AG08396 (cell line): ENCODE measurements at regions not wholly inside any gene's neighbourhood (a gene's known extent, or its start where the extent isn't known, plus 50 kb on each side); places are given as distances from the start of the nearest gene placed in this dataset.
"Not testable (repeated sequence)": the region's sequence is repeated elsewhere in the genome, so short reads cannot be mapped to it uniquely, and the experiment has no call there.

Experiments
- DNase-seq: peaks from one replicate; pipeline ENCODE4 v3.0.0; 2012; ENCODE audit warnings: low spot score, mixed read lengths

- DNase-seq: no peak
Observed at GRCh38 chr4:96974295-96974694, 1134.4 kb downstream of the PDHA2 start.

DNA sequence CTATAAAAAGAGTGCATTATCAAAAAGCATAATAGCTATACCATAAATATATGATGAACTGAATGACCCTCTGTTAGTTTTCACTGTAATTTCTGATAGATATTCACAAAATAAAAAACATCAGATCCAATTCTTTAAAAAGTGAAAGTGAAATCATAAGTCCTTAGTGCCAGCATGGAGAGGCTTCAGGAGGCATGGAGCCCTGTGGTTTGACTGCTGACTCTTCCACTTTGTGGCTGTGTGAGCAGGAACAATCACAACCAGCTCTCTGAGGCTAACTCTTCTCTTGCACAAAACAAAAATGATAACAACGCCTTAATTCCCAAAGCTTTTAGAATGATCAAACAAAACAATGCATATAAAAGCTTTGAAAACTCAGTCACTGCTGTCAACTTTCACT is 1143.9 kb downstream of the PDHA2 start:
- DNase-seq: no peak

DNA sequence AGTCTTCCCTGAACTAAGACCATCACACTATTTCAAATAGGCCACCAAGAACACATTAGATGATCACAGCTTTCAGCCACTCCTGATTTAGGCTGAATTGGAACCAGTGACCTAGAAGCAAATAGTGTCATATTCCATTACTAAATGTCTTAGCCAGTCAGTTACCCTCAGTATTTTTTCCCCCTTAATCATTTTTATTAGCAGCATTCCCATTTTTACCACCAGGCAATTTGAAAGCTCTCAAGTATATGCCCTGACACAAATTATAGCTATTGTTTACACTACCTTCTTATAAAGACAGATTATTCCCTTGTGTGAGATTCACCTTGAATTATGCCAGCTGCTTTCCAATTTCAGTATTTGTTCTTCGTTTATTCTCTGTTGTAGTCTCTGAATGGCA is 1146.9 kb downstream of the PDHA2 start:
- DNase-seq: no peak

DNA sequence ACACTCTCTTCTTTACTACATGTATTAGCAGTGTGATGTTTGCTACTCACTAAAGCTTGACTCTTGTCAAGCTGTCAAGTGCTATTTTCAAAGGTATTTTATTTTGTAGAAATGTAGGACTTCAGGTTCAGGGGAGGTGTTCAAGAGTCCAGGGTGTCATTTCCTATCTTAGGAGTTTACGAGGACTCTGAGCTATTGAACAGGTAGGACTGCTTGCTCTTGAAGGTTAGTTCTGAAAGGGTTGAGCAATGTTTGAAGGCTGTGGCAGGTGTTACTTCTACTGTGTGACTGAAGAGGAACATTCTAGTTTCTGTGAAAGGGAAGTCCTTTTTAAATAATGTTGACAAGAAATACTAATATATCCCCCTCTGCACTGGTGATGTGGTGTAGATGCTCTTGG is 1151.2 kb downstream of the PDHA2 start:
- DNase-seq: no peak

DNA sequence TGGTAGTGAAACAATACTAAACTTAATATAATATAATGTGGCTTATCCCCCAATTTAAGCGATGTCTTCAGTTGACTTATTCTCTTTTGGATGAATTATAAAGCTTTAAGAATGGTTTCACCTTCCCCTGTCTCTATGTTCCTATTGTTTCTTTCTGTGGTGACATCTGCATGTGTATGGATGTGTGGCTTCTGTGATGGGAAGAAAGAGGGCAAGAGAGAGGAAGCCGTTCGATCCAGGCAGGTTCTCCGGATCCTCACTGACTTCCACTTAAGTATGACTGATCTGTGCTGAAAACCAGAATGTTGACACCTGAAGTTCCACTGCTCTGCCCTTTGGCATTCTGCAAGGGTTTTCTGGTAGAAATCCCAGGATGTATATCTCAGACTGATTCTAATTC is 1150.8 kb downstream of the STPG2 start:
- DNase-seq: no peak

DNA sequence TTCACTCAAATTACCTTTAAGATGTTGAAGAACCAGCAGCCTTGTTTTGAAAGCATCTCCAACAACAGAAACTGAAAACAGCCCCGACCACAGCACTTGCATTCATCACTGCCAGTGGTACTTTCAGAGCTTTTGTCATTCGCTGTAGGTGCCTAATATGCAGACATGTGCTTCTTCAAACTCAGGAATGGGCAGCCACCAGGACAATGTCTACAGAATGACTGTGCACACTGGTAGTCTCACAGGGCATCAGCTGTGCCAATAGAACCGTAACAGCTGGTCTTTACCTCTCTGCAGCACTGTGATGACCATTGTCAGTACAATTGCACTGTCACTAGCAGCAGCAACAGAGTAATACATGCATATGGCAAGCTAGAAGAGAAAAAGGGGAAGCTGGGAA is 1149.7 kb downstream of the STPG2 start:
- no peak for DNase-seq

GRCh38 chr4:97003715-97004114 is 1139.6 kb downstream of the STPG2 start:
- no peak for DNase-seq

- no peak for DNase-seq
Observed at GRCh38 chr4:97013309-97013708, 1130.0 kb downstream of the STPG2 start.

GRCh38 chr4:97013711-97014110 is 1129.6 kb downstream of the STPG2 start:
- no peak for DNase-seq

DNA sequence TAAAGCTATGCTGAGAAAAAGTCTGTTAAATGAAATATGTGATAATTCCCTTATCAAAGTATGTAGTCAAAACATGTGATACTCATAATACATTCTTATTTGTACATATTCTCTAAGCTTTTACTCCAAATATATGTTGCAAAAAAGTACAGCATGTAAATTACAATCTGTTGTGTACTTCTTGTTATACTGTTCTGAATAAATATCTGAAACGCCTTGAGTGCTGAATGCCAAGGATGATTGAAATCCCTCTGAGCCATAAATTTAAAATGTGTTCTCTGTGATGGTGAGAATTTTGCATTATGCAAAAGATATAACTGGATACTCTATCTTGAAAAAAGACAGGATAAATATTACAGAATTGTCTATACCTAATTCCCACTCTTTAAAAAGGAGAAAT is 1128.0 kb downstream of the STPG2 start:
- no peak for DNase-seq

DNA sequence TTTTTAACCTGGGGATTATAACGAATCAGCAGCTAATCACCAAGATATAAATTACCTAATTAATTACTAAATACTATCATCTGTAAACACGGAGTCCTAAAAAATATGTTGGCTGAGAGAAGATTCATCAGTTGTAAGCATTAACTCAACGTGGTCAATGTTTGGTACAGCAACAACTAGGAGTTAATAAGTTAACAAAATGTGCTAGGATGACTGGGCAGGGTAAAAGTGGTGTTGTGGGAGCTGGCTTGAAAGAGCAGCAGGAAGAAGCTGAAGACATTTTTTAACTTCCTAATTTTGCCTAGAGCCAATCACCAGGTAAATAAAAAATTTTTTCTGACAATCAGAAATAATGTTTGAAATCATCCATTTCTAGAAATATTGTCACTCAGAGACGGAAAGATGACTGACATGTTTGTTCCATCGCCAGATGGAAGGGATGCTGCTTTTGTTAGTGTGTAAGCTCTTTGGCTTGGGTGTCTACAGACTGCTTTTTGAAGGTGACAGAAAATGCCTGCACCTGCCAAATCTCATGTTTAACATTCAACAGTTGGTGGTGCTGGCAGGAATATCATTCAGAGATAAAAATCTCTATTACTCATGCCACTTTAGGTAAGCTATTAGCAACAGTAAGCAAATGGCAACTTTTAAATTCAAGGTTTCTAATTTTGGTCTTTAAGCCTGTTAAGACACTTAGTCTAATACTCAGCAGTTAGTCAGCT is 1126.9 kb downstream of the STPG2 start:
- DNase-seq: no peak

DNA sequence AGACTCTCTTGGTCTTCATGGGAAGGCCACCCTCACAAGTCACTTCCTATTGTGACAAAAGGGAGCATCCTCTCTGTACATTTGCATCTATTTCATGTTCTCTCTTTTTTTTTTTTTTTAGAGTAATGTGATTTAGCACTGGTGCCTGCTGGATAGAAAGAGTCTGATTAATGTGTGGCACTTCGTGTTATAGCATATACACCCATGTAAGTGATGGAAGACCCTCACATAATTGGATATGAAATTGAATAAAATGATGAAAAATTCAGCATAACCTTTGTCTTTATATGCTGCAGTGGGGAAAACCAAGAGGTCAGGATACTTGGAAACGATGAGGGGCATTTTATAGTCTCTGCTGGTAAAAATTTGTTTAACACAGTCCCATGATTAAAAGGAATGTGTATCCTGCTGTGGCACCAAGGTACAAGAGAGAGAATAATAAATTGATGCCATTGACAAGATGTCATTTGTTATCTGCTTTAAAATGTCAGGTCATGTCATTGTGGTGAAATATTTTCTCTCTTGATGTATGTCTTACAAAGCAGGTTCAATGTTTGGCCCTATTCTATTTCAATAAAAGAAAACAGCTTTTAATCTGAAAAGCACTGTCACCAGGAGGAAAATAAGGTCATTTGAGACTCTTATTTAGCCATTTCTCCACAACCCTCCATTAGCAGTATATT is 1115.4 kb downstream of the STPG2 start:
- DNase-seq: no peak

GRCh38 chr4:97028785-97029184 is 1114.5 kb downstream of the STPG2 start:
- no peak for DNase-seq

DNA sequence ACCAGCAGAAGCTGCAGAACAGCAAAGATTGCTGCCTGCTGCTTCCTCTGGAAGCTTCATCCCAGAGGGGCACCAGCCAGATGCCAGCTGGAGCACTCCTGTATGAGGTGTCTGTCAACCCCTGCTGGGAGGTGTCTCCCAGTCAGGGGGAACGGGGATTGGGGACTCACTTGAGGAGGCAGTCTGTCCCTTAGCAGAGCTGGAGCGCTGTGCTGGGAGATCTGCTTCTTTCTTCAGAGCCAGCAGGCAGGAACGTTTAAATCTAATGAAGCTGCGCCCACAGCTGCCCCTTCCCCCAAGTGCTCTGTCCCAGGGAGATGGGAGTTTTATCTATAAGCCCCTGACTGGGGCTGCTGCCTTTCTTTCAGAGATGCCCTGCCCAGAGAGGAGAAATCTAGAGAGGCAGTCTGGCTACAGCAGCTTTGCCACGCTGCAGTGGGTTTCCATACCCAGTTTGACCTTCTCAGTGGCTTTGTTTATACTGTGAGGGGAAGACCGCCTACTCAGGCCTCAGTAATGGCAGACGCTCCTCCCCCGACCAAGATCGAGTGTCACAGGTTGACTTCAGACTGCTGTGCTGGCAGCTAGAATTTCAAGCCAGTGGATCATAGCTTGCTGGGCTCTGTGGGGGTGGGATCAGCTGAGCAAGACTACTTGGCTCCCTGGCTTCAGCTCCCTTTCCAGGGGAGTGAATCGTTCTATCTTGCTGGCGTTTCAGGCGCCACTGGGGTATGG is 1105.7 kb downstream of the STPG2 start:
- DNase-seq: not testable (repeated sequence)

GRCh38 chr4:97038146-97038516 is 1105.1 kb downstream of the STPG2 start:
- no peak for DNase-seq

GRCh38 chr4:97072666-97073065 is 1070.6 kb downstream of the STPG2 start:
- no peak for DNase-seq

- no peak for DNase-seq
Observed at GRCh38 chr4:97073194-97073593, 1070.1 kb downstream of the STPG2 start.

- no peak for DNase-seq
Observed at GRCh38 chr4:97074531-97074930, 1068.7 kb downstream of the STPG2 start.

- DNase-seq: no peak
Observed at GRCh38 chr4:97081951-97082350, 1061.3 kb downstream of the STPG2 start.

- not testable (repeated sequence) for DNase-seq
Observed at GRCh38 chr4:97097036-97097435, 1046.2 kb downstream of the STPG2 start.

- not testable (repeated sequence) for DNase-seq
Observed at GRCh38 chr4:97101171-97101570, 1042.1 kb downstream of the STPG2 start.

- DNase-seq: no peak
Observed at GRCh38 chr4:97103252-97103651, 1040.0 kb downstream of the STPG2 start.

DNA sequence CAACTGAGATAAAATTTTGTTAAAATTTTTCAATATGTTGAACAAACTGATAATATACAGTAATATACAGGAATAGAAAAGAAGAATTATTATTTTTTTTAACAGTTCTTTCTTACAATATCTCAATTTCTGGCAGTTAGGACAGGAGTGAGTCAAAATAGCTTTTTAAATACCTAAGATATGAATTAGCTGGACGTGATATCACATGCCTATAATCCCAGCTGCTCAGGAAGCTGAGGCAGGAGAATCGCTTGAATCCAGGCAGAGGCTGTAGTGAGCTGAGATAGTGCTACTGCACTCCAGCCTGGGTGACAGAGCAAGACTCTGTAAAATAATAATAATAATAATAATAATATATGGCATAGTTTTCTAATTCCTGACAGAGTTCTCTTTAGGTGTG is 1039.3 kb downstream of the STPG2 start:
- DNase-seq: no peak
